Body of pancreas (tissue), 4 donors: ENCODE measurements at regions not wholly inside any gene's neighbourhood (a gene's known extent, or its start where the extent isn't known, plus 50 kb on each side); places are given as distances from the start of the nearest gene placed in this dataset.

Experiments
- ATAC-seq: fragments of 150-250 bp; one replicate; pipeline ENCODE4 v1.9.1; 2016
- DNase-seq, 4 donors: peaks; one replicate each; pipeline ENCODE4 v3.0.0-alpha.2; 2019
- H3K27ac ChIP-seq, 4 donors: fragments of 200-600 bp; sonication (generic); 1 replicate in 3 of 4; 2 replicates in 1 of 4; pipeline versions ENCODE4 v1.5.1 to v1.6.1; 2016 to 2019; ENCODE audit warnings: mild to moderate bottlenecking in 1 of 4, mixed read lengths in 1 of 4, moderate library complexity in 1 of 4
- H3K27me3 ChIP-seq, 2 donors: fragments of 200-600 bp; sonication (generic); one replicate each; pipeline ENCODE4 v1.6.0; 2016; ENCODE audit warnings: mild to moderate bottlenecking in 1 of 2
- H3K36me3 ChIP-seq, 2 donors: fragments of 200-600 bp; sonication (generic); replicated peaks in 1 of 2; 2 replicates each; pipeline ENCODE4 v1.5.1; 2016; ENCODE audit warnings: low read depth in 2 of 2; ENCODE audit not compliant: insufficient read depth in 1 of 2
- H3K4me1 ChIP-seq: fragments of 200-600 bp; sonication (generic); one replicate; pipeline ENCODE4 v1.6.0; 2016
- H3K4me3 ChIP-seq, 2 donors: fragments of 200-600 bp; sonication (generic); 1 replicate in 1 of 2; 2 replicates in 1 of 2; pipeline ENCODE4 v1.5.1; 2016 to 2019
- H3K9me3 ChIP-seq, 3 donors: fragments of 200-600 bp; sonication (generic); 1 replicate in 2 of 3; 2 replicates in 1 of 3; pipeline ENCODE4 v1.5.1; 2016
- CTCF ChIP-seq, 7 experiments: fragments of 450-650 bp in 4 of 7; fragments of 200-600 bp in 3 of 7; sonication (generic) in 3 of 7; IDR thresholded peaks; one replicate each; pipeline ENCODE4 v1.5.1; 2016 to 2019; ENCODE audit warnings: antibody characterized with exemption in 7 of 7
- POLR2A ChIP-seq, 3 donors: fragments of 450-650 bp; IDR thresholded peaks; one replicate each; pipeline ENCODE4 v1.6.1; 2016; ENCODE audit warnings: antibody characterized with exemption in 3 of 3, mild to moderate bottlenecking in 2 of 3
- WGBS, 2 donors: methylation state at CpG; one replicate each; pipeline ENCODE4 v1.1.5; 2017; 5-methylcytosine and 5-hydroxymethylcytosine counted together
- intact Hi-C: fragments of 100-400 bp; cut with DNase I; formaldehyde crosslinking; loops from one replicate; pipeline ENCODE4 v1.15.1; 2023

DNA sequence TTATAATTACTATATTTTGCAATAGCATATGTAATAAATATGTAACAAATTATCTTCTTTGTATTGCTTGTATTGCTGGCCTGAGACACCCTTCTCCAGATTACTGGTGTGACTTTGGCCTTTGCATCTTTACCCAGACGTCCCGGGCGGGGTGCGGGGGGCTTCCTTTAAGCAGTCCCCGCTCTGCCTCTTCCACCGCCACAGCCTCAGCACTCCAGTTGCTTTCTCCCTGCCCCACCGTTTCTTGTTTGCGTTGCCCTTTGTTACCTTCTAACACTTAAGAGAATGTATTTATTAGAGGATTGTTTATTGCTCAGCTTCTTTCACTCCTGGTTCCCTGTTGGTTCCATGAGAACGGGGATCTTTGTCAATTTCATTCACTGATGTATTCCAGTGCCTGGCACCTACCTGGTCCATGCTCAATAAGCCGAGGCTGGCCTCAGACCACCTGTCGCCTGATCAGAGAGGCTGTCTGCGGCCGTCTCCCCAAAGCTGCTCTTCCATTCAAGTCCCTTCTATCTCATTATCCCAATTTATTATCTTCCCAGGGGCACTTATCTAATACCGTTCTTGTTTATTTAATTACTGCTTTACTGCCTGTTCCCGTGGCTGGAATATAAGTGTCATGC, 100.5 kb upstream of the RFLNA start:
- Histone ChIP-seq H3K4me3 (no peak overlapping the region), H3K36me3 (no peaks in the 10 kb centered on the region), H3K27ac (no peak overlapping the region), H3K9me3 (peaks cover 0 to 23% (median 0%) of the 10 kb centered on the region in 3 donors), H3K4me1 (no peaks in the 10 kb centered on the region), H3K27me3 (no peaks in the 10 kb centered on the region)
- TF ChIP-seq CTCF (IDR thresholded peaks at IDR 0.05) (no peak), POLR2A (IDR thresholded peaks at IDR 0.05) (no peak)
- ATAC-seq (no peak), DNase-seq (no peak)
- intact Hi-C loops: no loop called here
- 76% methylated on average over 15 of the region's 15 CpGs for WGBS, 2 donors

DNA sequence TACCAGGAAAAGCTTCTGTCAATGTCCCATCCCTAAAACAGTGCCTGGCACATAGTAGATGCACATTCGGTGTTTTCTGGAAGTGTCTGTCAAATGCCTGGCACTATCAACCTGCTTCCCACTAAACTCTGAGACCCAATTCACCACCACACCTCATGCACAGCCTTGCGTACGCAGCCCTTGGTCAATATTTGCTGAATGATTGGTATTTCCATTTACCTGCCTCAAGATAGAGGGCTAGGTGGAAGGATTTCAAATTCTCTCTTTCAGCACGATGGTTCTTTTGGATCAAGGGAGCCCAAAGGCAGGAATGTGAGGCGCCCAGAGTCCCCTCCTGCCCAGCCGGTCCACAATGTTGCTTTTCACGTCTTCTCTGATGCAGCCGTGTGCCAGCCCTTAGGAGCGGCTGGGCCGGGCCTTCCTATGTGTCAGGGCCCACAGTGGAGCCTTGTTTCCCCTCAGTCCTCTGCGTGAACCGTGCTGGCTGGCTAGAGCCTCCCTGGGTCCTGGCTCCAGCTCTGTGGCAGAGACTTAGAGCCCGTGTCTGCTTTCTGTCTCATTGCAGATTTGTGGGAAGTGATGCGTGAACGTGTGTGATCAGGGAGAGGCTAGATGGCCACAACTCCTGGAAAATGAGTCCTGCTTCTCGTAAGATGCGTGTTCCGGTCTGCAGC, 99.9 kb upstream of the RFLNA start:
- no peaks in the 10 kb centered on the region for H3K4me1 ChIP-seq
- DNase-seq: no peak
- 66 to 77% methylated on average over 15 to 18 of the region's 18 CpGs for WGBS, 2 donors

DNA sequence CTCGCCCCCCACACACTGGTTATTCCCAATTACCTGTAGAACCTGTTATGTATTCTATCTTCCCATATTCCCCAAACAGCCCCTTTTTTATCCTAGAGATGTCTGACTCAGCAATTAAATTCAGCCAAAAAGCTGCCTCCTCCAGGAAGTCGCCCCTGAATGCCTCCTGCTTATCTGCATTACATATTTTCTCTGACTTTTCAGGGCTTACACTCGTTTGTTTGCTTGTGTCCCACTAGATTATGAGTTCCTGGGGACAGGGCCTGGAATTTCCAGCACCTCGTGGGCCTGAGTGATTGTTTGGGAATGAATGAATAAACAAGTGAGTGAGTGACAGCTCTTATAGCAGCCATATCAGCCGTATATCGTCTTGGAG, 99.3 kb upstream of the RFLNA start:
- no peak overlapping the region for H3K4me3 ChIP-seq

More for the DNA sequence above, 99.9 kb upstream of the RFLNA start:
- Histone ChIP-seq H3K4me3 (no peak overlapping the region), H3K9me3 (peaks cover 0 to 23% (median 0%) of the 10 kb centered on the region in 3 donors), H3K27ac (no peak overlapping the region), H3K36me3 (no peaks in the 10 kb centered on the region), H3K27me3 (no peaks in the 10 kb centered on the region)
- TF ChIP-seq CTCF (IDR thresholded peaks at IDR 0.05) (no peak), POLR2A (IDR thresholded peaks at IDR 0.05) (no peak)
- no peak for ATAC-seq
- intact Hi-C loops: no loop called here

DNA sequence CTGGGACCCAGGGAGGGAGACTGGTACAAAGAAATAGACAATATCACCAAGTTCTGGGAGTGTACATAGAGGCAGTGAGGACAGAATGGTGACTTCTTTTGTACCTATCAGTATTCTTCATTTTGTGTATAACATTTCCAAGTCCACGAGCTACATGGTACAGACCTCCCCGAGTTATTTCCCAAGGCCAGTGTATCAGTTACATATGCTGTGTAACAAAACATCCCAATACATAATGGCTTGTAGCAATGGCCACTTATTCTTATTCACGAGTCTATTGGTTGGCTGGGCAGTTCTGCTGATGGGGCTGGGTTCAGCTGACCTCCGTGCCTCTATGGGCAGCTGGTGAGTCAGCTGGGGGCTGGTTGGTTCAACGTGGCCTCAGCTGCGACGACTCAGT, 98.7 kb upstream of the RFLNA start:
- TF ChIP-seq CTCF (IDR thresholded peaks at IDR 0.05) (no peak), POLR2A (IDR thresholded peaks at IDR 0.05) (no peak)
- Histone ChIP-seq H3K9me3 (peaks cover 0 to 23% (median 0%) of the 10 kb centered on the region in 3 donors), H3K4me1 (no peaks in the 10 kb centered on the region), H3K36me3 (no peaks in the 10 kb centered on the region), H3K4me3 (no peak overlapping the region), H3K27me3 (no peaks in the 10 kb centered on the region), H3K27ac (no peak overlapping the region)
- ATAC-seq: no peak
- WGBS, 2 donors: 84 to 99% methylated on average over 4 to 7 of the region's 7 CpGs
- no peak for DNase-seq
- intact Hi-C loops: no loop called here

More for the DNA sequence above, 99.3 kb upstream of the RFLNA start:
- WGBS, 2 donors: 54 to 60% methylated on average over 6 of the region's 6 CpGs
- Histone ChIP-seq H3K36me3 (no peaks in the 10 kb centered on the region), H3K27ac (no peak overlapping the region), H3K9me3 (peaks cover 0 to 23% (median 0%) of the 10 kb centered on the region in 3 donors), H3K27me3 (no peaks in the 10 kb centered on the region), H3K4me1 (no peaks in the 10 kb centered on the region)
- no peak for DNase-seq
- intact Hi-C loops: no loop called here
- TF ChIP-seq POLR2A (IDR thresholded peaks at IDR 0.05) (no peak), CTCF (IDR thresholded peaks at IDR 0.05) (no peak)
- ATAC-seq: no peak

- no peak for ATAC-seq
- Histone ChIP-seq H3K9me3 (peaks cover 0 to 10% (median 0%) of the 10 kb centered on the region in 3 donors), H3K36me3 (no peaks in the 10 kb centered on the region), H3K4me3 (no peak overlapping the region), H3K27ac (no peak overlapping the region), H3K27me3 (no peaks in the 10 kb centered on the region), H3K4me1 (no peaks in the 10 kb centered on the region)
- DNase-seq: no peak
- intact Hi-C loops: no loop called here
- TF ChIP-seq POLR2A (IDR thresholded peaks at IDR 0.05) (no peak), CTCF (IDR thresholded peaks at IDR 0.05) (no peak)
- 94% methylated on average over 1 of the region's 1 CpG for WGBS, 2 donors
These were observed 93.6 kb upstream of the RFLNA start for GRCh38 chr12:124201248-124201647.
